HG02973 (cell line): ENCODE measurements at regions not wholly inside any gene's neighbourhood (a gene's known extent, or its start where the extent isn't known, plus 50 kb on each side); places are given as distances from the start of the nearest gene placed in this dataset.
"Not testable (repeated sequence)": the region's sequence is repeated elsewhere in the genome, so short reads cannot be mapped to it uniquely, and the experiment has no call there.

ENCODE experiments used
- ATAC-seq: cut with Tn5 transposase; IDR thresholded peaks from one replicate; pipeline ENCODE4 v1.9.1; 2021; ENCODE audit warnings: moderate library complexity; ENCODE audit not compliant: unreplicated experiment

DNA sequence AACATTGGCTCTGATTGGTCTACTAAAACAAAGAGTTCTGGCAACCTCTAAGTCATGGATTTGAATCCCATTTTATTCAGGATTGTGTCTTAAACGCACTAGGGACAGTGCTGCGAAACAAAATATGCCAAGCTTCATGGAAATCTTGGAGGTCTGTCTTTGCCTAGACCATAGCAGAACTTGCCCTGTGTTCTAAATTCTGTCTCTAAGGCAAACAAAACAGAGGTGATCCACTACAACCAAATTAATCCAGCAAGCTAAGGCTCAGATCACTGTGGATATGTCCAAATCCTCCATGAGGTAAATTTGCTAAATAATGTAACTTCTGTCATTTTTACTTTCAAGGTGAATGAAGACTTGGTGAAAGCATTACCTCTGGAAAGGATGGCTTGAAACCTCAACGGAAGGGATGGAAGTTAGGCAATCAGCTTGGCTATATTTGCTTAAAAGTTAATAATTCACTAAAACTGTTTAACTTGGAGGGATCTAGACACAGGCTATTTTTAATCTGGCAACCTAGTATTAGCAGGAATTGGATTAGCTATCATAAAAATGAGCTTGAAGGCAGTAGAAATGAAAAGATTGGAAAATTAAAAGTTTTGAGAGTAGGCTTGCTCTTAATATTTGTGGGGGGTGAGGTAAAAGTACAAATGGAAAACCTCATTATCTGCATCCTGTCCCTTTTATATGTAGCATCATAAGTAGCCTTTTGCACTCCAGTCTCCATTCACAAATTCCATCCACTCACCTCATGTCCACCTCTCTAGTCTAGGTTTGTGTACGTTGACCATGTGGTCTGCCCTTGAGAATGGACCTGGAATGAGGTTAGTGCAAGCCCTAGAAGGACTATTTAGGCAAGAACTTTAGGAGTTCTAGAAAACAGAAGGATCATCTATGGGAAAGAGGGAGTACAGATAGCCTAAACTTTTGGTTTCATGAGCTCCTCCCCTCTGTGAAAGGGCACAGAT is 176.2 kb downstream of the SMC2 start:
- ATAC-seq = no peak

DNA sequence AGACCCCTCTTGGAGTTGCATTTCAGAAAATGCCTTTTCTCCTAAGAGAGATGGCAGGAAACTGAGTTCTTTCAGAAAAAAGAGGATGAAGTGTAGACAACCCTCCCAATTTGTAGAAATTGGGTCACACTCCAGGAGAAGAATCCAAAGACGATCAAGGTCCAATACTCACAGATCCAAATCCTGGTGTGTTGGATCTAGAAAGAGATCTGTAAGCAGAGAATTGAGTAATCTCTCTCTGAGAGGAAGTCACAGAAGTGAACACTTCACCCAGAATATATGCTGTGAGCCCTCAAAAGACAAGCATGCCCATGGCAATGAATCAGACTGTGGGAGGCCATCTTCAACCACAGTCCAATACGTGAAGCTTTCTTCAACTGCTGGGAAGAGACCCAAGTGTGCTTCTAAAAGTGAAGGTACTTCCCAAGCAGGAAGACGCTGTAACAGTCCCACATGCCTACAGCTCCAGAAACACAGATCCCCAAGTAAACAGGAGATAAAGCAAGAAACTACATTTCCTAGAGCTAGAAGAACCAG is 182.7 kb downstream of the SMC2 start:
- no peak for ATAC-seq

DNA sequence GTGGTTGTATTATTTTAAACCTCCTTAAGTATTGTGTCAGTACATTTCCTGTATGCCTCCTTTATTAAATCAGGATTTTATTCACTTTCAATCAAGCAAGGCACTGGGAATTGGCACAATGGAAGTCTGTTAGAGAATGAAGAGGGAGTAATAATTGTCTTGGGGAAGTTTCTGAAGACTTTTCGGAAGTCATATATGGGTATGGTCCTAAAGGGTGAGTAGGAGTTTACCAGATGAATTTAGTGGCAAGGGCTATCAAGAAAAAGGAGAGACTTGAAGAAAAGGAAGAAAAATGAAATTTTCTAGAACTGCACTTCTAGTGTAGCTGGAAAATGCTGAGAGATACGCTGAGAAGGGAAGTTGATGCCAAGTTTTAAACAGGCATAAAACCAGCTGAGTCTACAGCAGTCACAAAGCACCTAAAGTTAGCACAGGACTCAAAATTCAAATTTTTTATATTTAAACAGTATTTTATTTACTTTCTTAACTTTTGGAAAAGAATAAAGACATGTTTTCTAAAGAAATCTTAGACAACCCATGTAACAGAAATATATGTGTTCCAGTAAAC is 184.9 kb downstream of the SMC2 start:
- ATAC-seq = no peak

DNA sequence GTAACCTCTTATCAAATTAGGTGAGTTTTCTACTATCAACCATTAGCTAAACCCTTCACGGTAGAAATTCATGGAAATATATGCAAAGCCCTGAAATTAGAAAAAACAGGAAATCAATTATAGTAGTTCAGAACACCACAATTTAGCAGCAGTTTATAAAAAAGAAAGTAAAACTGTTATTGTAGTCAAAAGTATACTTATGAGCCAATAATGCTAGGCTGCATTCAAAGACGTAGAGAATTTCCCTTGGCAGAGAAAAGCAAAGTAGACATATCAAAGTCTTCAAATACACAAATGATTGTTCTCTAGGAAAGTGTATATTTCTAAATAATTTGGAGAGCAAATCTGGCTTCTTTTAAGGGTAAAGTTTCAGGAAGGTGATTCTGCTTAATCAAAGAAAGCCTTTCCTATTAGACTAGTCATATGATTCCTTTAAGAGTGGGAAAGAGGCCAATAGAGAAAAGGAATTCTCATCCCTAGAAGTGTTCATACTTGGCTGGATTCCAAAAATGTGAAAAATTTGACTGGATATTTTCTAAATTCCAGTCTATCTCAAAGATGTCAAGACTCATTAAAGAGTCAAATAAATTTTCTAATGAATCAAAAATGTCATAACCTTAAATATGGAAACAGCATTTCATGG is 185.5 kb downstream of the SMC2 start:
- no peak for ATAC-seq

DNA sequence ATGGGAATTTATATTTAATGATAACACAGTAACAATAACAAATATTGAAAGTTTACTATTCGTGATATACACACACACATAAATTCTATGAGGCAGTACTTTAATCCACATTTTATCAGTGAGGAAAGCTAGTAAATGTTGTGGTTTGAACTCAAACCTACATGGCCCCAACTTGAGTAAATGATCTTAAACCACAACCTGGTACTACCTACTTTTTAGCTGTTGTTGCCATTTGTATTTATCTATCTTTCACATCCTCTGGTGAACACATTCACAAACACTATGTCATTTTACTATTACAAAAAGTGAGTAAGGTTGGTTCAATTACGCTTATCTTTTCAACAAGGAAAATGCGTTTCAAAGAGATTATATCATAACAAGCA is 186.1 kb downstream of the SMC2 start:
- no peak for ATAC-seq

DNA sequence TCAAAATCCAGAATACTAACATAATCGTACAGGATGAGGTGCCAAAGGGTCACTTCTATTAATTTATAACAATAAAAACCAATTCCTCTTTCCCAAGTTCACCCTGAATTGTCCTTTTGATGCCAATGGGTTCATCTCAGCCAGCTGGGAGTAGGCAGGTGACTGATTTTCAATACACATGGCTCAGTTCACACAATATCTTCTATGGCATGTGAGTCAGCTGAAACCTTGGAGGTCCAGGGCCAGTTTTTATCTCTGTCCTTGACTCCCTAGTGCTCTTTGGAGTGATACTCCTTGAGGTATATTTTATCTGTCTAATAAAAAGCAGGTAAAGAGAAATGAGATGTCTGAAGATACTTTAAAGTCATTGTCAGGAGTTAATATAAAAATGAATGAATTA is 186.6 kb downstream of the SMC2 start:
- no peak for ATAC-seq

DNA sequence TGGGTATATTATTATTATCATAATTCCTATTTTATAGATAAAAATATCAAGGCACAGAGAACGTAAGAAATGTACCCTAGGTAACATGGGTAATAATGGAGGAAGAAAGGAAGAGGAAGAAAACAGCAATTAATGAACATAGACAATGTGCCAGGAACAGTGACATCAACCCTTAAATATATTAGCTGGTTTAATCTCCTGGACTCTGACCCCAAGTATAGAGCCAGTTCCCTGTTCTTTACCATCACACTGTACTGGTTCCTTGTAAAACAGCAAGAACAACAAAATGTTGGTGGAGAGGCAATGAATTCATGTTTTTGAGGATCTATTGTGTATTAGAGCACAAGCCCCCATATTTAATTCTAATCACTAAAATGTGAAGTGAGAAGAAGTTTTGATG is 192.1 kb downstream of the SMC2 start:
- ATAC-seq = no peak

DNA sequence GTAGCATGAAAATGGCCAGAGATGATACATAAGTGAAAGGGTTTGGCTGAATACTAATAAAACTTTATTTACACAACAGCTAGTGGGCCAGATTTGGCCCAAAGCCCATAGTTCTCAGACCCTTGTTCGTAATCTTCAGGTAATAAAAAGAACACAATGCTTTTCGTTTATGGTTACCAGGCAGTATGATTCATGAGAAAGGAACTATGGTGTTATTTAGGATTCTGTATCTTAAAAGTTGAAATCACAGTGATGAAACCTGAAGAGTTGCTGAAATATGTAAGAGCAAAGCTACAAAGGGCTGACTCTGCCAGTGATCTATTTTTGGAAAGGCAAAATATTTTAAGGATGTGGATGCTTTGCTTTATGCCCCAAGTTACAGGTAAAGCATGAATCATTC is 192.7 kb downstream of the SMC2 start:
- ATAC-seq = no peak

DNA sequence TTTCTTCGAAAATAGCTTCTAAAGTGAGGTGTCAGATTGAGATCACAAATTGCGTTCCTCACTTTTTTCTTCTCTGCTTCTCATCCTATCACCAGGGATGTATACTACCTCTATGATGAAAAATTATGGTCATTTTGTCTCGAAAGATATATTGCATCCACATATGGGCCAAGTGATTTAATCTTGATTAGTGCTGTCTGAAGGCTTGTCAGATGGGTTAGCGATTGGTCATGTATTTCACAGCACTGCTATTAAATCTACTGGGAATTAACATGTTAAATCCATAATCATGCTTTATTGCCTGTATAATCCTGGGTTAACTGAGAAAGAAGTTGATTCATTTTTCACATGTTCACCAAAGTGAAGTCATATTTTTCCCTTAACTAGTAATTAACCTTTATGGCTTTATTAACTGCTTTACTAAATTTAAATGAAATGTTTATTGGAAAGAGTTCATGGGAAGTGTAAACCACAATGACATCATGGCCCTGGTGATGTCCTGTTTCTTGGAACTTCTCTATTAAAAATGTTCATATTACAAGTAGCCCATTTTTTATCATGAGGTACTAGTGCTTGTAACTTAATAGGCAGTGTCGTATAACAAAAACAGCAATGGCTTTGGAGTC is 193.3 kb downstream of the SMC2 start:
- ATAC-seq = no peak

DNA sequence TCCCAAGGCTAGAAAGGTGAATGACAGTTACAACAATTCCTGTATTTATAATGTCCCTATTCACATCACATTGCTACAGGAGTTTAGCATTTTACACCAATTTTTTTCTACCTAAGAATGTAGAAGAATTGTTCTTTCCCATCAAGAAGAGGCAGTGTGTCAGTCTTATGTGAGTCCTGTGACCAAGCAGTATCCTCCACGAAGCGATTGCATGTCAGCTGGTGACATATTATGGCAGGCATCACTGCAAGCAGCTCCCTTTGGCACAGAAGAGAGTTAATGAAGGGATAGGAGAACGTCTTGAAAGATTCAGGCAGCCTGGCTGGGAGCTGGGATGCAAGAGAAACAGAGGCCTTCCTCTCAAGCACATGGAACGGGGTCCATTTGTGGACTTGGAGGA is 199.8 kb downstream of the SMC2 start:
- ATAC-seq = no peak

DNA sequence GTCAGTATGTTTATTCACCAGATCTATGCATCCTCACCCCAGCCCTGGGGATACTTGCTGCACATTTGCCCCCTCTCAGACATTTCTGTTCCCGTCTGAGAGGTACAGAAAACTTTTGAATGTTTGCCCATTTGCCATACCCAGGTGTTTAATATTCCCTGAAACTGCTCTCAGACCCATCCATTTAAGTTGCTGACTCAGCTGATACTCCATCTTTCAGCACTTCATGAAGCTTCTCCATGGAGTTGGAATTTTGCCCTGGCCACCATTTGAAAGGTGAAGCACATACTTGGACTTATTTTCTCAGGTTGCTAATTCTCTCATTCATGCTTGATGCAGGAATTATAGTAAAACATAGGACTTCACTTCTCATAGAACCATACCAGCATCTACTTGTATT is 203.9 kb upstream of the OR13F1 start:
- no peak for ATAC-seq

DNA sequence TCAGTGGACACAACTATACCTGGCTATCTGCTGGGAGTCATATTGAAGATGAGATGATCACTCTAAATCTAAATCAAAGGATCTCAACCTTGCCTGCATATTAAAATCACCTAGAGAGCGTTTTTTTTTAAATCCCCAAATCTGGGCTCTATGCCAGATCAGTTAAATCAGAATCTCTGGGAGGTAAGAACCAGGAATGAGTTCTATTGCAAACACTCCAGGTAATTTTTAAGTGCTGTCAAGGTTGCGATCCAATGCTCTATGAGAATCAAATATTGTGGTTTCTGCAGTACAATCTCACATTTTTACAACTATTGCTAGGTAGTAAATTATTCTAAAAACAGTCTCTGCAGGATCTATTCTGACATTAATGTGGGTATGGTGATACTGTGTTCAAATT is 202.3 kb upstream of the OR13F1 start:
- no peak for ATAC-seq

DNA sequence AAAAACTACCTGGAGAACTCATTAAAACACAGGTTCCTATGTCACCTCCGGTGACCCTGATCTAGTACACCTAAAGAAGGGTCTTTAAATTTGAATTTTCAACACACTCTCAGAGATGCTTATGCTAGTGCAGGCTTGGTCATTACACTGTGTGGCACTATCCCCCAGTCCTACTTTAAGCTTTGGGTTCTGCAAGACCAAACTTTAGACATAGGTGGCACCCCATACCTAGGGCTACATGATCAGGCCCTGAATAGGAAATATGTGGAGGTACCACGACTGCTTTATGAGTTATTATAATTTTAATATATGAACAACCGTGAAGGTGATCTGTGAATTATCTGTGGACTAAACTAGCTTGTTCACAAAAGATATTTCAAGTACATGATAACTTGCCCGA is 201.3 kb upstream of the OR13F1 start:
- ATAC-seq = no peak

DNA sequence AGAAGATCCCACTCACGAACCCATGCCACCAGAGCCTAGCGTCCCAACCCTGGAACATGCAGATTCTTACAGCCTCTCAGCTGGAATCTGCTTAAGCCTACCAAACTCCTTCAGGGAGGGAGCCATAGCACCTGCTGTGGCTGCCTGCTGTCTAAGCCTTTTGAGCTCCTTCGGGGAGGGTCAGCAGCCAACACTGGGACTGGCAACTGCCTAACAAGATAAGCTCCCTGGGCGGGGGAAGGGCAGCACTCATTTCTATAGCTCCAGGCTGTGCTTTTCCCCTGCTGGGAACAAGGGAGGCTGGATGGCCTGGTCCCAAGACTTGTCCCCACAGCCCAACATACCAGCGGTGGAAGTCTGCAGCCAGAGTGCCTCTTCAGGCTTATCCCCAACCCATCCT is 199.1 kb upstream of the OR13F1 start:
- no peak for ATAC-seq

DNA sequence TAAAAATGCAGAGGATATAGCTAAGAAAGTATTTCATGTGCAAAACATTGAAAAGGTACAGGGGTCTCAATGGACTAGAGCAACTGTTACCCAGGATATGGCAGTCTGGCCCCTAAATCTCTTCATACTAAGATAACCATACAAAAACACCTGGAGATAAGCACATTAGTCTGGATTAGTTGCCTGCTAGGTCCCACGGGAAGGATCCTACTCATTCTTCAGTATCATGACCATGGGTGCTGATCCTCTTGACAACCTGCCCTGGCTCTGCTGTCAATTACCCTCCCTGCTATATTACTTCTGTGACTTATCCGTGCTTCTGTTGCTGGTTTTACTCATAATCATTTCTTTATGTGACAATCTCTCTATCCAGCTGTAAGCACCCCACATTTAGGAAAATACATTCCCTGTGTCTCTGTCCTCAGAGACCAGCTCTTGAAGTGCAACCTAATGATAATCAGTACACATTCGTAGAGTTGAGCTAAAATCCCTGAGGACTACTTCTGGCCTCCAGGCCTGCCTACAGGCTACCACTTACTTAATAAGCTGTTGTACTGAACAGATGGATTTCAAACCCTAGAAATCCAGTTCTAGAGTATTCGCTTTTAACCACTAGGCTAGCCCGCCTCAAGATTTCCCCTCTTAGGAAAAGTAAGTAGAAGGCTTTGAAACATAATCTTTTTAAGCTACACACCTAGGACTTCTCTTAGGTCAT is 190.5 kb upstream of the OR13F1 start:
- ATAC-seq = no peak

DNA sequence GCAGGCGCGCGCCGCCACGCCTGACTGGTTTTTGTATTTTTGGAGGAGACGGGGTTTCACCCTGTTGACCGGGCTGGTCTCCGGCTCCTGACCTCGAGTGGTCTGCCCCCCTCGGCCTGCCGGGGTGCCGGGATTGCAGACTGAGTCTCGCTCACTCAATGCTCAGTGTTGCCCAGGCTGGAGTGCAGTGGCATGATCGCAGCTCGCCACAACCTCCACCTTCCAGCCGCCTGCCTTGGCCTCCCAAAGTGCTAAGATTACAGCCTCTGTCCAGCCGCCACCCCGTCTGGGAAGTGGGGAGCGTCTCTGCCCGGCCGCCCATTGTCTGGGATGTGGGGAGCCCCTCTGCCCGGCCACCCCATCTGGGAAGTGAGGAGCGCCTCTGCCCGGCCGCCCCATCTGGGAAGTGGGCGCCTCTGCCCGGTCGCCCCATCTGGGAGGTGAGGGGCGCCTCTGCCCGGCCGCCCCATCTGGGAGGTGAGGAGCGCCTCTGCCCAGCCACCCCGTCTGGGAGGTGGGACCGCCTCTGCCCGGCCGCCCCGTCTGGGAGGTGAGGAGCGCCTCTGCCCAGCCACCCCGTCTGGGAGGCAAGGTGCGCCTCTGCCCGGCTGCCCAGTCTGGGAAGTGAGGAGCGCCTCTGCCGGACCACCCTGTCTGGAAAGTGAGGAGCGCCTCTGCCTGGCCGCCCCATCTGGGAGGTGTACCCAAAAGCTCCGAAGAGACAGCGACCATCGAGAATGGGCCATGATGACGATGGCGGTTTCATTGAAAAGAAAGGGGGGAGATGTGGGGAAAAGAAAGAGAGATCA is 187.7 kb upstream of the OR13F1 start:
- not testable (repeated sequence) for ATAC-seq

DNA sequence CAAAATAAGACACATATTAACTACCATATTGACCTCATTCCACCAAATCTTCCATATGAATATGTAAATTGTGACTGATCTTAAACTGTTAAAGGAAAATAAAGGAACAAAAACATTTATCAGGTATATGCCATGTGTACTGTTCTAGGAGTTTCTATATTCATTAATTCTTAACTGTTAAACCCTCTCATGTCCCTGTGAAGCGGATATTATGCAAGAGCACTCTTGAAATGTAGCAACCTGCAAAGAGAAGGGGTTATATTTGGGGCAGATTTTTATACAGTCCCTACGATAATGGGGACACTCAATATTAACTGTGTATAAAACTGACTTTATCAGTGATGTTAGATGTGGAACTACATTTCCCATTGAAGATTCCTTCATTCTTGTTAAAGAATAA is 184.9 kb upstream of the OR13F1 start:
- ATAC-seq = no peak

DNA sequence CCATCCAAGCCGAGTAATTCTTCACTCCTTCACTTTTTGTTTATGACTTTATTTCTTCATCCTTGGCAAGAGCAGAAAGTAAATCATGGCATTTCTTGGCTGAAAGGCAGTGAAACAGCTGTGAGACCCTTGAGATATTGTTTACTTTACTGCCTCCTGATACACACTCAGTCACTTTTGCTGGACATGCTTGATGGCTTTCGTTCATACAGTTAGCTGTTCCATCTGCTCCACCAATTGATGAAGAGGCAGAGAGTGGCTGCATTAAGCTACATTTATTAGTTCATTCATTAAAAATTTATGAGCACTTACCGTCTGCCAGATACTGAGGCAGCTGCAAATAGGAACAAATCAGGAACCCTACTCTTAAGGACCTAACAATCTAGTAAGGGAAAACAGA is 184.4 kb upstream of the OR13F1 start:
- no peak for ATAC-seq

DNA sequence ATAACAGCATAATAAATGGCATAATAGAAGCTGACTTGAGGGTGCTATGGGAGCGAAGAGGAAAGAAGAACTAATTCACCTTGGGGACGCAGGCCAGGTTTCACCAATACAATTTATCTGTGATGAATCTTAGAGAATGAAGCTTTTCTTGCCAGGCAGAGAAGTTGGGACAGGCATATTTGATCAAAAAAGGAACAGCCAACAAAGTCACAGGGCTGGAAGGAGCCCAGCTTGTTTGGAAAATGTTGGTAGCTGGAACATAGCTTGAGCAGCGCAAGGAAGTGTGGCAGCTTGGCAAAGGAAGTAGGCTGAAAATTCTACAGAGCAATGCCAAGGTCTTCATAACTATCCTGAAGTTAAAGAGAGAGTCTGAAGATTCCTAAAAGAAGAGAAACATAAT is 181.5 kb upstream of the OR13F1 start:
- ATAC-seq = no peak
